ENCODE measurements at regions not wholly inside any gene's neighbourhood (a gene's known extent, or its start where the extent isn't known, plus 50 kb on each side); places are given as distances from the start of the nearest gene placed in this dataset.
A peak's percentile ranks its signal among the peaks of the same experiment; 100 is the strongest.

DNA sequence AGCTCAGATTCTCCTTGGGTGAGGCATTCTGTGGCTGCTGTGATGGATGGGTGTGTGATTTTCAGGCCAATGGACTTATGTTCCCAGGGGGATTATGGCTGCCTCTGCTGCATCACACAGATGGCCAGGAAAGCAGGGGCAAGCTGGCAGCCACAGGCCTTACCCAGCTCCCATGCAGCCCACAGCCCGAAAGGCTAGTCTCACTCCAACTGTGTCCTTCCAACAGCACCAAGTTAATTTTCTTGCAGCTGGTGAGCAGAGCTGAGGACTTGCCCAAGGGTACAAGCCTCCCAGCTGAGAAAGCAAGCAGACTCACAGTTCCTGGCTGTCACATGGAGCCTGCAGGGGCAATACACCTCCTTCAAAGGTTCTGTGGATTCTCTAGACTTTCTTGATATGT lies 155.2 kb upstream of the KHDRBS2 start:
- Histone ChIP-seq H3K36me3 (ENCODE audit: control insufficient read depth, insufficient read depth, low read length) (no peaks in the 10 kb centered on the region), H3K4me3 (ENCODE audit: low read depth, low read length) (no peak overlapping the region), H3K27me3 (ENCODE audit: control insufficient read depth, insufficient read depth, low read length) (no peaks in the 10 kb centered on the region)
- DNase-seq (ENCODE audit: low read depth) (no peak), FAIRE-seq (no peak)
- TF ChIP-seq, protein P1, sequence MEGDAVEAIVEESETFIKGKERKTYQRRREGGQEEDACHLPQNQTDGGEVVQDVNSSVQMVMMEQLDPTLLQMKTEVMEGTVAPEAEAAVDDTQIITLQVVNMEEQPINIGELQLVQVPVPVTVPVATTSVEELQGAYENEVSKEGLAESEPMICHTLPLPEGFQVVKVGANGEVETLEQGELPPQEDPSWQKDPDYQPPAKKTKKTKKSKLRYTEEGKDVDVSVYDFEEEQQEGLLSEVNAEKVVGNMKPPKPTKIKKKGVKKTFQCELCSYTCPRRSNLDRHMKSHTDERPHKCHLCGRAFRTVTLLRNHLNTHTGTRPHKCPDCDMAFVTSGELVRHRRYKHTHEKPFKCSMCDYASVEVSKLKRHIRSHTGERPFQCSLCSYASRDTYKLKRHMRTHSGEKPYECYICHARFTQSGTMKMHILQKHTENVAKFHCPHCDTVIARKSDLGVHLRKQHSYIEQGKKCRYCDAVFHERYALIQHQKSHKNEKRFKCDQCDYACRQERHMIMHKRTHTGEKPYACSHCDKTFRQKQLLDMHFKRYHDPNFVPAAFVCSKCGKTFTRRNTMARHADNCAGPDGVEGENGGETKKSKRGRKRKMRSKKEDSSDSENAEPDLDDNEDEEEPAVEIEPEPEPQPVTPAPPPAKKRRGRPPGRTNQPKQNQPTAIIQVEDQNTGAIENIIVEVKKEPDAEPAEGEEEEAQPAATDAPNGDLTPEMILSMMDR (IDR thresholded peaks at IDR 0.05; ENCODE audit: insufficient read depth, low read length, severe bottlenecking), result no peak

DNA sequence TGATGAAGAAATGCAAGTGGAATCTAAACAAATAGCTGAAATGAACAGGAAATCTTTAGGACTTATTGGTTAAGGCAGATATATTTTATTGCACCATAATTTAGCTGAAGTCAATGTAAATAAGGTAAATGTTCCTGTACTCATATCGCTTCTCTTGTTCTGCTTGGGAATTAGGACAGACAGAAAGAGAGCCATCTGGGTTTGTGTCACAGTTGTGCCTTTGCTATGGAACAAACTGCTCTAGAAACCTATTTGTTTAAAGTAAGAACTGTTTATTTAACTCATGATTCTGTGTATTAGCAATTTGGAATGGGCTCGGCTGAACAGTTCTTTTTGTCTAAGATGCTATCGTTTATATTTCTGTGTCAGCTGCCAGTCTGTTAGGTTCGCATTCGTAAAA lies 143.8 kb upstream of the KHDRBS2 start:
- Histone ChIP-seq H3K4me3 (ENCODE audit: low read depth, low read length) (no peak overlapping the region), H3K36me3 (ENCODE audit: control insufficient read depth, insufficient read depth, low read length) (no peaks in the 10 kb centered on the region), H3K27me3 (ENCODE audit: control insufficient read depth, insufficient read depth, low read length) (no peaks in the 10 kb centered on the region)
- FAIRE-seq (no peak), DNase-seq (ENCODE audit: low read depth) (no peak)
- TF ChIP-seq, protein P1 (IDR thresholded peaks at IDR 0.05; ENCODE audit: insufficient read depth, low read length, severe bottlenecking), result no peak

DNA sequence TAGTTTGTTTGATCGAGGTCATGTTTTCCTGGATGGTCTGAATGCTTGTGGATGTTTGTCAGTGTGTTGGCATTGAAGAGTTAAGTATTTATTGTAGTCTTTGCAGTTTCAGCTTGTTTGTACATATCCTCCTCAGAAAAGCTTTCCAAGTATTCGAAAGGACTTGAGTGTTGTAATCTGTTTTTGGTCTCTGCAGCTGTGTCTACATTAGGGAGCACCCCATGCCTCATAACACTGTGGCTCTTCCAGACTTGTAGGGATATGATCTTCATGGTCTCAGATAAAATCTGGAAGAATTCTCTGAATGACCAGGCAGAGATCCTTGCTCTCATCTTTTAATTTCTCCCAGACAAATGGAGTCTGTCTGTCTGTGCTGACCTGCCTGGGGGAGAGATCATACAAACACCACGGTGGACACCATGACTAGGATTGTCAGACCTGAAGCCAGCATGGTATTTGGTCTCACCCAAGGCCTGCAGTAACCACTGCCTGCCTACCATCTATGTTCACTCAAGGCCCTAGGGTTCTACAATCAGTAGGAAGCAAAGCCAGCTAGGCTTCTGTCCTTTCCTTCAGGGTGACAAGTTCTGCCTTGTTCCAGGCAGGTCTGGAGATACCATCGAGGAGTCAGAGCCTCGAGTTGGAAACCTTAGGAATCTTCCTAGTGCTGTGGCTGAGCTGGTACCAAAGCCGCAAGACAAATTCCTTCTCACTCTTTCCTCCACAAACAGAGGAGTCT lies 114.7 kb upstream of the KHDRBS2 start:
- DNase-seq (ENCODE audit: low read depth) (no peak), FAIRE-seq (no peak)
- H3K4me3 ChIP-seq (ENCODE audit: low read depth, low read length), result no peak overlapping the region
- TF ChIP-seq, protein P1 (IDR thresholded peaks at IDR 0.05; ENCODE audit: insufficient read depth, low read length, severe bottlenecking), result no peak
- no peaks in the 10 kb centered on the region for H3K27me3 ChIP-seq (ENCODE audit: control insufficient read depth, insufficient read depth, low read length)
- H3K36me3 ChIP-seq (ENCODE audit: control insufficient read depth, insufficient read depth, low read length), result no peaks in the 10 kb centered on the region

DNA sequence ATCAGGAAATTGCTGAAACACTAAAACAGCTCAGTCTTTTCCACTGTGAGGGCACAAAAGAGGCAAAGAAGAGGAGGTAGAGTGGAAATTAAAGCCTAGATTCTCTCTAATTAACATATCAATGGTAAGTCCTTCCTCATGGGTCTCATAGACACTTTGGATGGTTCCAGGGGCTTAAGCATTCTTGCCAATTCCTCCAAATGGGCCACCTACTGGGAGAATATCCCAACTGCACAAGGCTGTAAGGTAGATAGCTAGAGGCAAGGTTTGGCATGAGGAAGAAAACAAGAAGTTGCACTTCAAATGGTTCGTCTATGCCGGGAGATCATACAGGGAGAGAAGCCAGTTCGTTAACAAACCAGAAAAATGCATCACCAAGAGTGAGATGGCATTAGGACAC lies 107.6 kb upstream of the KHDRBS2 start:
- Histone ChIP-seq H3K4me3 (ENCODE audit: low read depth, low read length) (no peak overlapping the region), H3K27me3 (ENCODE audit: control insufficient read depth, insufficient read depth, low read length) (no peaks in the 10 kb centered on the region), H3K36me3 (ENCODE audit: control insufficient read depth, insufficient read depth, low read length) (no peaks in the 10 kb centered on the region)
- TF ChIP-seq, protein P1 (IDR thresholded peaks at IDR 0.05; ENCODE audit: insufficient read depth, low read length, severe bottlenecking), result no peak
- DNase-seq (ENCODE audit: low read depth), result no peak
- FAIRE-seq, result peak; percentile 13

DNA sequence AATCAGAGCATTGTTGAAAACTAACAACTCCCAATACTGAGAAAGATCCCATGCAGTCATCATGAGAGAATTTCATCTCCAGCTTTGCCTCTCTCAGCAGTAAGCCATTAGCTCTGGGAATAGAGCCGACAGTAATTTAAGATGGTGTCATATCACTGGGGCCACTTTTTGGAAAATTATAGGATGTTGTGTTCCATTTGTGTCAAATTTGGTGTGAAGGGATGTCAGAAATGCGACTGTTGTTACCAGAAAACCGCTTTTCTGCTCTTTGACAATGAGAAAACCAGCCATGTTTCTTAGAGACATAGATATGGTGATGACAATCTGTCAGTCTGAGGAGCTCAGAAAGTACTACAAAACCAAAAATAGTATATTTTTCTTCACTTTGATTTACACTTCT lies 106.3 kb upstream of the KHDRBS2 start:
- Histone ChIP-seq H3K27me3 (ENCODE audit: control insufficient read depth, insufficient read depth, low read length) (no peaks in the 10 kb centered on the region), H3K36me3 (ENCODE audit: control insufficient read depth, insufficient read depth, low read length) (no peaks in the 10 kb centered on the region), H3K4me3 (ENCODE audit: low read depth, low read length) (no peak overlapping the region)
- TF ChIP-seq, protein P1 (IDR thresholded peaks at IDR 0.05; ENCODE audit: insufficient read depth, low read length, severe bottlenecking), result no peak
- FAIRE-seq (no peak), DNase-seq (ENCODE audit: low read depth) (no peak)

DNA sequence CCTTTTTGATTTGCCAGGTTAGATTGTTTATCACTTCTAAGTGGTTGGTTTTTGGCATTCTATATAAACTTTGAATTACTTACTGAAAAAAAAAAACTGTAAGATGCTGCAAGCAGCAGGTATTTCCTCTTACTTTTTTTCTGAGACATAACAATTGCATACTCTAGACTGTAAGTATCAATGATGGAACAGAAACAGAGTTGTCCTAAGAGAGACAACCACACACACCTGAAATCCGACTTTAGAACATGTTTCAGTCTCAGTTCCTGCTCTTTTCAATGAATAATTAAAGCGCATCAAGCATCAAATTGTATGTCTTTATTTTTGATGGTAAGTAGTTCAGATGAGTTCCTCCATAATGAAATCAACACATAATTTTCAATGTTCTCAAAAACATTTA lies 105.3 kb upstream of the KHDRBS2 start:
- TF ChIP-seq, protein P1 (IDR thresholded peaks at IDR 0.05; ENCODE audit: insufficient read depth, low read length, severe bottlenecking), result no peak
- FAIRE-seq (no peak), DNase-seq (ENCODE audit: low read depth) (no peak)
- no peak overlapping the region for H3K4me3 ChIP-seq (ENCODE audit: low read depth, low read length)
- H3K27me3 ChIP-seq (ENCODE audit: control insufficient read depth, insufficient read depth, low read length), result no peaks in the 10 kb centered on the region
- no peaks in the 10 kb centered on the region for H3K36me3 ChIP-seq (ENCODE audit: control insufficient read depth, insufficient read depth, low read length)

Measured in bronchial epithelial cell (primary cell).